ENCODE measurements at regions not wholly inside any gene's neighbourhood (a gene's known extent, or its start where the extent isn't known, plus 50 kb on each side); places are given as distances from the start of the nearest gene placed in this dataset.

GRCh38 chr6:118410001-118410400 is 138.1 kb upstream of the PLN start (continued):
- no peak for TF ChIP-seq IFI16 (CRISPR knock-in tag; IDR thresholded peaks at IDR 0.05)

Data from K562 (cell line).